PC-9 (cell line): ENCODE measurements at regions not wholly inside any gene's neighbourhood (a gene's known extent, or its start where the extent isn't known, plus 50 kb on each side); places are given as distances from the start of the nearest gene placed in this dataset.

Source experiments
- CTCF ChIP-seq: fragments of 200-600 bp; sonication (generic); conservative IDR thresholded peaks from 2 replicates; pipeline ENCODE4 v1.6.1; 2017; ENCODE audit warnings: mixed run types, antibody characterized with exemption, mild to moderate bottlenecking, moderate library complexity
- EZH2 ChIP-seq: fragments of 200-600 bp; sonication (generic); IDR thresholded peaks from 2 replicates; pipeline ENCODE4 v1.8.0; 2017; ENCODE audit warnings: antibody characterized with exemption, low read depth

DNA sequence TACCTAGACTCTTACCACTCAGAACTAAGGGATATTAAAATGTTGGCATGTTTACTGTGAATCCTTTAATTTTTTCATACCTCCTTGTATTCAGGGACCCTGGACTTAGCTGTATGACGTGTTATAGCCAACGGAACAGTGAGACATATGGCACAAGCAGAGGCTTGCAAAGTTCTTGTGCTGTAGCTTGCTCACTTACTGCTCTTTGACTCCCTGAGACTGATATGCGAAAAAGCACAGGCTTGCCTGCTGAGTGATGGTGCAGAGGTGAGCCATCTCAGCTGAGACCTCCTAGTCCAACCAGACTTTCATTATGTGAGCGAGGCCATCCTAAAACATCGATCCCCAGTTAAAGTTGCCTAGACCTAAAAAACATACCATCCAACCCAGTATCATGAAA lies 811.0 kb downstream of the METTL15 start:
- TF ChIP-seq CTCF, result no peak
- TF ChIP-seq EZH2, result no peak
